GM19023 (cell line): ENCODE measurements at regions not wholly inside any gene's neighbourhood (a gene's known extent, or its start where the extent isn't known, plus 50 kb on each side); places are given as distances from the start of the nearest gene placed in this dataset.

ENCODE experiments used
- ATAC-seq: cut with Tn5 transposase; IDR thresholded peaks from one replicate; pipeline ENCODE4 v1.9.1; 2021; ENCODE audit warnings: mild to moderate bottlenecking, moderate library complexity; ENCODE audit not compliant: unreplicated experiment

GRCh38 chr2:198817536-198817935 lies 640.2 kb downstream of the SATB2 start:
- no peak for ATAC-seq

- no peak for ATAC-seq
Observed at GRCh38 chr2:198815626-198816025, 642.1 kb downstream of the SATB2 start.

GRCh38 chr2:198811198-198811597 lies 646.5 kb downstream of the SATB2 start:
- ATAC-seq, result no peak

- ATAC-seq, result no peak
Observed at GRCh38 chr2:198809976-198810375, 647.8 kb downstream of the SATB2 start.

- no peak for ATAC-seq
Observed at GRCh38 chr2:198807131-198807530, 650.6 kb downstream of the SATB2 start.

- ATAC-seq, result no peak
Observed at GRCh38 chr2:198795419-198795818, 662.3 kb downstream of the SATB2 start.

GRCh38 chr2:198791623-198792022 lies 666.1 kb downstream of the SATB2 start:
- no peak for ATAC-seq

GRCh38 chr2:198788676-198789075 lies 669.1 kb downstream of the SATB2 start:
- no peak for ATAC-seq

GRCh38 chr2:198782734-198783133 lies 675.0 kb downstream of the SATB2 start:
- ATAC-seq, result no peak

- no peak for ATAC-seq
Observed at GRCh38 chr2:198776616-198777406, 680.9 kb downstream of the SATB2 start.

- no peak for ATAC-seq
Observed at GRCh38 chr2:198775737-198776136, 682.0 kb downstream of the SATB2 start.

- ATAC-seq, result no peak
Observed at GRCh38 chr2:198774576-198774975, 683.2 kb downstream of the SATB2 start.

GRCh38 chr2:198767694-198768093 lies 690.0 kb downstream of the SATB2 start:
- ATAC-seq, result no peak

- no peak for ATAC-seq
Observed at GRCh38 chr2:198763793-198764192, 693.9 kb downstream of the SATB2 start.

GRCh38 chr2:198762441-198762840 lies 695.3 kb downstream of the SATB2 start:
- ATAC-seq, result no peak

- ATAC-seq, result no peak
Observed at GRCh38 chr2:198757069-198757468, 700.7 kb downstream of the SATB2 start.

GRCh38 chr2:198756166-198756565 lies 701.6 kb downstream of the SATB2 start:
- no peak for ATAC-seq

- no peak for ATAC-seq
Observed at GRCh38 chr2:198753101-198753500, 704.6 kb downstream of the SATB2 start.

GRCh38 chr2:198749364-198749763 lies 708.4 kb downstream of the SATB2 start:
- no peak for ATAC-seq

GRCh38 chr2:198731842-198732399 lies 725.8 kb downstream of the SATB2 start:
- no peak for ATAC-seq

GRCh38 chr2:198720266-198720665 lies 737.5 kb downstream of the SATB2 start:
- ATAC-seq, result no peak

- no peak for ATAC-seq
Observed at GRCh38 chr2:198717451-198717850, 740.3 kb downstream of the SATB2 start.
